Astrocyte (in vitro differentiated cells and primary cell): ENCODE measurements at regions not wholly inside any gene's neighbourhood (a gene's known extent, or its start where the extent isn't known, plus 50 kb on each side); places are given as distances from the start of the nearest gene placed in this dataset.

ENCODE experiments used
- DNase-seq: peaks from one replicate; pipeline ENCODE4 v3.0.0-alpha.2; 2010; ENCODE audit warnings: low read depth
- FAIRE-seq: peaks from 2 replicates; lab custom pipeline; 2011; peaks lifted over from hg19 to GRCh38; lab: Jason Lieb, UNC
- H2AFZ ChIP-seq: 2 replicates; pipeline ENCODE4 v1.6.0; 2012; ENCODE audit warnings: low read depth, low read length, inconsistent platforms
- H3K27ac ChIP-seq: 2 replicates; pipeline ENCODE4 v1.5.1; 2011; ENCODE audit warnings: low read depth, low read length, inconsistent platforms
- H3K27me3 ChIP-seq: 2 replicates; pipeline ENCODE4 v1.6.0; 2011; ENCODE audit warnings: low read length, inconsistent platforms; ENCODE audit not compliant: insufficient read depth
- H3K36me3 ChIP-seq: 2 replicates; pipeline ENCODE4 v1.5.1; 2011; ENCODE audit warnings: low read length, inconsistent platforms; ENCODE audit not compliant: insufficient read depth
- H3K4me1 ChIP-seq: 2 replicates; pipeline ENCODE4 v1.5.1; 2011; ENCODE audit warnings: low read length, inconsistent platforms; ENCODE audit not compliant: insufficient read depth
- H3K4me2 ChIP-seq: 2 replicates; pipeline ENCODE4 v1.6.0; 2012; ENCODE audit warnings: low read length, inconsistent platforms
- H3K4me3 ChIP-seq: 2 replicates; pipeline ENCODE4 v1.5.1; 2011; ENCODE audit warnings: low read depth, mild to moderate bottlenecking, low read length, inconsistent platforms; ENCODE audit not compliant: insufficient read depth
- H3K79me2 ChIP-seq: 2 replicates; pipeline ENCODE4 v1.6.0; 2012; ENCODE audit warnings: mild to moderate bottlenecking, low read length, inconsistent platforms; ENCODE audit not compliant: insufficient read depth
- H3K9ac ChIP-seq: 2 replicates; pipeline ENCODE4 v1.6.0; 2012; ENCODE audit warnings: mild to moderate bottlenecking, low read length, inconsistent platforms
- H3K9me3 ChIP-seq: 2 replicates; pipeline ENCODE4 v1.5.1; 2012; ENCODE audit warnings: low read depth, mild to moderate bottlenecking, low read length, inconsistent platforms; ENCODE audit not compliant: insufficient read depth
- H4K20me1 ChIP-seq: 2 replicates; pipeline ENCODE4 v1.6.0; 2012; ENCODE audit warnings: low read length, inconsistent platforms; ENCODE audit not compliant: insufficient read depth
- H3K27ac Mint-ChIP-seq: one replicate; pipeline ENCODE4 v1.8.0; 2021; ENCODE audit warnings: mild to moderate bottlenecking, mixed read lengths; ENCODE audit not compliant: unreplicated experiment
- H3K27me3 Mint-ChIP-seq: one replicate; pipeline ENCODE4 v1.8.0; 2021; ENCODE audit warnings: low read depth, mixed read lengths; ENCODE audit not compliant: unreplicated experiment
- H3K36me3 Mint-ChIP-seq: one replicate; pipeline ENCODE4 v1.8.0; 2021; ENCODE audit warnings: low read depth, mixed read lengths; ENCODE audit not compliant: unreplicated experiment
- H3K4me1 Mint-ChIP-seq: one replicate; pipeline ENCODE4 v1.8.0; 2021; ENCODE audit warnings: low read depth, mixed read lengths; ENCODE audit not compliant: unreplicated experiment
- H3K4me3 Mint-ChIP-seq: one replicate; pipeline ENCODE4 v1.8.0; 2021; ENCODE audit warnings: mild to moderate bottlenecking, moderate library complexity, mixed read lengths; ENCODE audit not compliant: unreplicated experiment
- H3K9me3 Mint-ChIP-seq: one replicate; pipeline ENCODE4 v1.8.0; 2021; ENCODE audit warnings: mild to moderate bottlenecking, mixed read lengths; ENCODE audit not compliant: unreplicated experiment
- CTCF ChIP-seq: IDR thresholded peaks from 2 replicates; pipeline ENCODE4 v1.5.1; 2011; ENCODE audit warnings: low read depth, mild to moderate bottlenecking, inconsistent platforms, low read length, moderate library complexity; ENCODE audit not compliant: insufficient read depth
- EZH2 ChIP-seq: IDR thresholded peaks from 2 replicates; pipeline ENCODE4 v1.6.1; 2012; ENCODE audit warnings: mild to moderate bottlenecking, low read length, inconsistent platforms; ENCODE audit not compliant: insufficient read depth

GRCh38 chr10:109698882-109699664 lies 224.2 kb downstream of the XPNPEP1 start:
- no peak for DNase-seq

GRCh38 chr10:109698086-109698485 lies 225.2 kb downstream of the XPNPEP1 start:
- Histone ChIP-seq H3K4me3 (no peak overlapping the region), H3K27me3 (no peaks in the 10 kb centered on the region), H3K9ac (no peak overlapping the region), H3K27ac (no peak overlapping the region), H4K20me1 (no peaks in the 10 kb centered on the region), H3K36me3 (no peaks in the 10 kb centered on the region), H3K9me3 (peaks cover 9% of the 10 kb centered on the region), H3K4me1 (no peaks in the 10 kb centered on the region), H2AFZ (no peak overlapping the region), H3K4me2 (no peak overlapping the region), H3K79me2 (no peaks in the 10 kb centered on the region)
- FAIRE-seq (no peak), DNase-seq (no peak)
- no peaks in the 10 kb centered on the region for H3K36me3 Mint-ChIP-seq
- H3K4me1 Mint-ChIP-seq, result no peaks in the 10 kb centered on the region
- H3K9me3 Mint-ChIP-seq, result no peaks in the 10 kb centered on the region
- no peak overlapping the region for H3K27ac Mint-ChIP-seq
- peaks cover 4% of the 10 kb centered on the region for H3K27me3 Mint-ChIP-seq
- H3K4me3 Mint-ChIP-seq, result no peak overlapping the region
- TF ChIP-seq CTCF (no peak), EZH2 (no peak)

More at GRCh38 chr10:109698882-109699664, 224.2 kb downstream of the XPNPEP1 start:
- Histone ChIP-seq H3K9ac (no peak overlapping the region), H2AFZ (no peak overlapping the region), H3K27me3 (no peaks in the 10 kb centered on the region), H3K4me3 (no peak overlapping the region), H3K4me2 (no peak overlapping the region), H3K79me2 (no peaks in the 10 kb centered on the region), H3K9me3 (peaks cover 7% of the 10 kb centered on the region), H4K20me1 (no peaks in the 10 kb centered on the region), H3K27ac (no peak overlapping the region), H3K36me3 (no peaks in the 10 kb centered on the region), H3K4me1 (no peaks in the 10 kb centered on the region)
- Mint-ChIP-seq H3K9me3 (no peaks in the 10 kb centered on the region), H3K36me3 (no peaks in the 10 kb centered on the region), H3K4me3 (no peak overlapping the region), H3K27me3 (peaks cover 4% of the 10 kb centered on the region), H3K4me1 (no peaks in the 10 kb centered on the region), H3K27ac (no peak overlapping the region)
- TF ChIP-seq CTCF (no peak), EZH2 (no peak)
- FAIRE-seq, result no peak
